HEK293 (cell line): ENCODE measurements at regions not wholly inside any gene's neighbourhood (a gene's known extent, or its start where the extent isn't known, plus 50 kb on each side); places are given as distances from the start of the nearest gene placed in this dataset.
A peak's percentile ranks its signal among the peaks of the same experiment; 100 is the strongest.
"Not testable (repeated sequence)": the region's sequence is repeated elsewhere in the genome, so short reads cannot be mapped to it uniquely, and the experiment has no call there.

Experiments used
- CTCF ChIA-PET: fragments of 350-600 bp; formaldehyde crosslinking; extraction: SDS; loops from one replicate; lab custom pipeline; 2021; ENCODE audit warnings: antibody characterized with exemption; lab: Yijun Ruan, JAX
- POLR2A ChIA-PET: fragments of 300-600 bp; formaldehyde crosslinking; extraction: SDS; loops from one replicate; lab custom pipeline; 2020; ENCODE audit warnings: antibody characterized with exemption, inconsistent platforms; lab: Yijun Ruan, JAX
- H3K27ac ChIP-seq: fragments of 200-500 bp; sonication (Bioruptor generic); 2 replicates; pipeline ENCODE4 v1.5.1; 2014; ENCODE audit warnings: low read depth, low read length, control low read depth, inconsistent platforms; ENCODE audit errors: extremely low read depth
- H3K36me3 ChIP-seq, 2 experiments: fragments of 200-500 bp in 1 of 2; sonication (Bioruptor generic) in 1 of 2; 1 replicate in 1 of 2; 2 replicates in 1 of 2; pipeline ENCODE4 v1.5.1; 2014 to 2017; ENCODE audit warnings: inconsistent platforms in 2 of 2, low read length in 2 of 2; ENCODE audit not compliant: control insufficient read depth in 2 of 2, insufficient read depth in 1 of 2
- H3K4me1 ChIP-seq: fragments of 200-500 bp; sonication (Bioruptor generic); 2 replicates; pipeline ENCODE4 v1.5.1; 2014; ENCODE audit warnings: mild to moderate bottlenecking, low read length, inconsistent platforms; ENCODE audit not compliant: control insufficient read depth, insufficient read depth
- H3K4me3 ChIP-seq: 2 replicates; pipeline ENCODE4 v1.5.1; 2011; ENCODE audit warnings: low read depth, mild to moderate bottlenecking, control low read depth, low read length, moderate library complexity
- H3K9me3 ChIP-seq: fragments of 200-500 bp; sonication (Bioruptor generic); 2 replicates; pipeline ENCODE4 v1.5.1; 2014; ENCODE audit warnings: low read depth, low read length, inconsistent platforms; ENCODE audit not compliant: control insufficient read depth, insufficient read depth
- EGR2 ChIP-seq: fragments of 450-650 bp; formaldehyde crosslinking; IDR thresholded peaks from 2 replicates; pipeline ENCODE4 v1.5.1; 2016; ENCODE audit warnings: low read depth, missing biosample characterization, missing genetic modification characterization
- GLIS2 ChIP-seq: fragments of 450-650 bp; formaldehyde crosslinking; IDR thresholded peaks from 2 replicates; pipeline ENCODE4 v1.5.1; 2016; ENCODE audit warnings: missing biosample characterization, missing genetic modification characterization
- MEIS1 ChIP-seq: sonication (generic); formaldehyde crosslinking; IDR thresholded peaks from 2 replicates; pipeline ENCODE4 v1.8.1; 2022; ENCODE audit warnings: missing genetic modification reagents, mild to moderate bottlenecking, borderline replicate concordance
- SCRT2 ChIP-seq: fragments of 450-650 bp; formaldehyde crosslinking; IDR thresholded peaks from 2 replicates; pipeline ENCODE4 v1.5.1; 2016; ENCODE audit warnings: missing biosample characterization, missing genetic modification characterization
- ZBTB21 ChIP-seq: fragments of 450-650 bp; formaldehyde crosslinking; IDR thresholded peaks from 2 replicates; pipeline ENCODE4 v1.5.1; 2017; ENCODE audit warnings: missing biosample characterization, missing genetic modification characterization
- ZBTB8A ChIP-seq: fragments of 450-650 bp; formaldehyde crosslinking; IDR thresholded peaks from 2 replicates; pipeline ENCODE4 v1.5.1; 2016; ENCODE audit warnings: missing biosample characterization, missing genetic modification characterization
- ZFHX2 ChIP-seq: fragments of 450-650 bp; formaldehyde crosslinking; conservative IDR thresholded peaks from 2 replicates; pipeline ENCODE4 v1.5.1; 2016; ENCODE audit warnings: missing biosample characterization, missing genetic modification characterization
- ZNF121 ChIP-seq: fragments of 450-650 bp; formaldehyde crosslinking; IDR thresholded peaks from 2 replicates; pipeline ENCODE4 v1.5.1; 2016; ENCODE audit warnings: missing biosample characterization, missing genetic modification characterization
- ZNF133 ChIP-seq: fragments of 450-650 bp; formaldehyde crosslinking; IDR thresholded peaks from 2 replicates; pipeline ENCODE4 v1.5.1; 2016; ENCODE audit warnings: missing biosample characterization, missing genetic modification characterization
- ZNF174 ChIP-seq: fragments of 450-650 bp; formaldehyde crosslinking; IDR thresholded peaks from 2 replicates; pipeline ENCODE4 v1.5.0; 2017; ENCODE audit warnings: missing biosample characterization, mild to moderate bottlenecking, missing genetic modification characterization
- ZNF175 ChIP-seq: fragments of 450-650 bp; formaldehyde crosslinking; IDR thresholded peaks from 2 replicates; pipeline ENCODE4 v1.5.1; 2016; ENCODE audit warnings: missing biosample characterization, missing genetic modification characterization
- ZNF223 ChIP-seq: fragments of 450-650 bp; formaldehyde crosslinking; IDR thresholded peaks from 2 replicates; pipeline ENCODE4 v1.5.1; 2016; ENCODE audit warnings: missing biosample characterization, missing genetic modification characterization
- ZNF473 ChIP-seq: fragments of 450-650 bp; formaldehyde crosslinking; IDR thresholded peaks from 2 replicates; pipeline ENCODE4 v1.5.1; 2017; ENCODE audit warnings: missing biosample characterization, missing genetic modification characterization
- ZNF544 ChIP-seq: fragments of 450-650 bp; formaldehyde crosslinking; IDR thresholded peaks from 2 replicates; pipeline ENCODE4 v1.5.0; 2017; ENCODE audit warnings: missing biosample characterization, missing genetic modification characterization
- ZNF549 ChIP-seq: fragments of 450-650 bp; IDR thresholded peaks from 2 replicates; pipeline ENCODE4 v1.5.1; 2018; ENCODE audit warnings: missing biosample characterization, missing genetic modification characterization, mild to moderate bottlenecking, inconsistent platforms, moderate library complexity
- ZNF626 ChIP-seq: fragments of 450-650 bp; sonication (Bioruptor Pico); formaldehyde crosslinking; IDR thresholded peaks from 2 replicates; pipeline ENCODE4 v1.5.1; 2018; ENCODE audit warnings: missing biosample characterization, missing genetic modification characterization, inconsistent platforms
- ZNF629 ChIP-seq: fragments of 450-650 bp; formaldehyde crosslinking; IDR thresholded peaks from 2 replicates; pipeline ENCODE4 v1.5.1; 2017; ENCODE audit warnings: missing biosample characterization, missing genetic modification characterization
- ZNF785 ChIP-seq: fragments of 450-650 bp; formaldehyde crosslinking; IDR thresholded peaks from 2 replicates; pipeline ENCODE4 v1.5.1; 2016; ENCODE audit warnings: missing biosample characterization, missing genetic modification characterization
- ZNF830 ChIP-seq: fragments of 450-650 bp; IDR thresholded peaks from 2 replicates; pipeline ENCODE4 v1.5.0; 2018; ENCODE audit warnings: missing biosample characterization, missing genetic modification characterization, low read depth, mild to moderate bottlenecking, moderate library complexity
- ZSCAN16 ChIP-seq: fragments of 450-650 bp; formaldehyde crosslinking; IDR thresholded peaks from 2 replicates; pipeline ENCODE4 v1.5.1; 2016; ENCODE audit warnings: missing biosample characterization, missing genetic modification characterization
- TF ChIP-seq, protein P1 (sequence below): fragments of 450-650 bp; formaldehyde crosslinking; IDR thresholded peaks from 2 replicates; pipeline ENCODE4 v1.5.1; 2016; ENCODE audit warnings: missing biosample characterization, missing genetic modification characterization
- TF ChIP-seq, protein P2 (sequence below): IDR thresholded peaks from 2 replicates; pipeline ENCODE4 v1.6.1; 2011; ENCODE audit warnings: mild to moderate bottlenecking, low read depth, low read length, borderline replicate concordance
- TF ChIP-seq, protein P3 (sequence below): sonication (generic); formaldehyde crosslinking; IDR thresholded peaks from 2 replicates; pipeline ENCODE4 v1.8.1; 2022; ENCODE audit warnings: mild to moderate bottlenecking, moderate library complexity, missing genetic modification reagents
- TF ChIP-seq, protein P4 (sequence below): fragments of 450-650 bp; formaldehyde crosslinking; IDR thresholded peaks from 2 replicates; pipeline ENCODE4 v1.5.1; 2016; ENCODE audit warnings: missing biosample characterization, missing genetic modification characterization

DNA sequence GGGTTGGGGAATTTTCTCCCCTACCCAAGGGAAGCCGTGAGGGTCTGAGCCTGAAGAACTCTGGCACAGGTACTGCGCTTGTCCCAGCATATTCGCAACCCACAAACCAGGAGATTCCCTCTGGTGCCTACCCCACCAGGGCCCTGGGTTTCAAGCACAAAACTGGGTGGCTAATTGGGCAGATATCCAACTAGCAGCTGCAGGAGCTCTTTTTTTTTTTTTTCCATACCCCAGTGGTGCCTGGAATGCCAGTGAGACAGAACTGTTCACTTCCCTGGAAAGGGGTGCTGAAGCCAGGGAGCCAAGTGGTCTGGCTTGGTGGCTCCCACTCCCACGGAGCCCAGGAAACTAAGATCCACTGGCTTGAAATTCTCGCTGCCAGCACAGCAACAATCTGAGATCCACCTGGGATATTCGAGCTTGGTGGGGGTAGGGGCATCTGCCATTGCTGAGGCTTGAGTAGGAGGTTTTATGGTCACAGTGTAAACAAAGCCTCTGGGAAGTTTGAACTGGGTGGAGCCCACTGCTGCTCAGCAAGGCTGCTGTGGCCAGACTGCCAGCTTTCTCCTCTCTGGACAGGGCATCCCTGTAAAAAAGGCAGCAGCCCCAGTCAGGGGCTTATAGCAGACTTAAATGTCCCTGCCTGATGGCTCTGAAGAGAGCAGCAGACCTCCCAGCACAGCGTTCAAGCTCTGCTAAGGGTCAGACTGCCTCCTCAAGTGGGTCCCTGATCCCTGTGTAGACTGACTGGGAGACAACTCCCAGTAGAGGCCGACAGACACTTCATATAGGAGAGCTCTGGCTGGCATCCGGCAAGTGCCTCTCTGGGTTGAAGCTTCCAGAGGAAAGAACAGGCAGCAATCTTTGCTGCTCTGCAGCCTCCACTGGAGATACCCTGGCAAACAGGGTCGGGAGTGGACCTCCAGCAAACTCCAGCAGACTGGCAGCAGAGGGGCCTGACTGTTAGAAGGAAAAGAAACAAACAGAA, 670.1 kb upstream of the IGFBP3 start:
- H3K4me3 ChIP-seq, H3K9me3 ChIP-seq, H3K27ac ChIP-seq, H3K4me1 ChIP-seq, POLR2A ChIA-PET: not testable (repeated sequence)
- CTCF ChIA-PET: interaction anchor here (0.6 kb wide), 1 partner anchor 222 kb away, joined by 5 read pairs; no protein-coding TSS in a partner anchor
- TF ChIP-seq ZSCAN16 (tag by site-specific recombination) (peak; percentile 52; the same call in 1 of the 2 replicates), ZFHX2 (peak; percentile 17; the same call in 1 of the 2 replicates), EGR2 (0 out of 2 replicates have a peak, but pooled peaks have one; percentile 36)
- TF ChIP-seq, protein P1, sequence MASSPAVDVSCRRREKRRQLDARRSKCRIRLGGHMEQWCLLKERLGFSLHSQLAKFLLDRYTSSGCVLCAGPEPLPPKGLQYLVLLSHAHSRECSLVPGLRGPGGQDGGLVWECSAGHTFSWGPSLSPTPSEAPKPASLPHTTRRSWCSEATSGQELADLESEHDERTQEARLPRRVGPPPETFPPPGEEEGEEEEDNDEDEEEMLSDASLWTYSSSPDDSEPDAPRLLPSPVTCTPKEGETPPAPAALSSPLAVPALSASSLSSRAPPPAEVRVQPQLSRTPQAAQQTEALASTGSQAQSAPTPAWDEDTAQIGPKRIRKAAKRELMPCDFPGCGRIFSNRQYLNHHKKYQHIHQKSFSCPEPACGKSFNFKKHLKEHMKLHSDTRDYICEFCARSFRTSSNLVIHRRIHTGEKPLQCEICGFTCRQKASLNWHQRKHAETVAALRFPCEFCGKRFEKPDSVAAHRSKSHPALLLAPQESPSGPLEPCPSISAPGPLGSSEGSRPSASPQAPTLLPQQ (tag by site-specific recombination): 0 out of 2 replicates have a peak, but pooled peaks have one; percentile 34
- TF ChIP-seq, all 188 proteins: peak for 4; not testable (repeated sequence) for 184
- not testable (repeated sequence) for H3K36me3 ChIP-seq

DNA sequence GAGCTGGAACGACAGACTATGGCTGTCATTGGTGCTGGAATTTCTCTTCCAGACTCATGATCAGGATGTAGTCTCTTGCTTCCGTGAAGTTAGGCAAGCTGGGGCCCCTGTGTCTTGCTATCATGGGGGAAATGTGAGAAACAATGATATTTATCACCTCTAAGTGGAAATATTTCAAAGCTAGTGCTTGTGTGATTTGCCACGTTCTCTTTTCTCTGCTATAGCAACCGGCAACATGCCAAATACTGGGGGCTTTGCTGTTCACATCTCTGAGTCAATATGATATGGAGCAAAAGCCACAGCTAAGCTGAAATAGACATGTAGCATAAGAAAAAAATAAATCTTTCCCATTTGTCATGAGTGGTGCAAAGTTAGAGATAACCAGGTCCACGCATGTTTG, 668.2 kb upstream of the IGFBP3 start:
- Histone ChIP-seq H3K4me3 (no peak overlapping the region), H3K4me1 (no peaks in the 10 kb centered on the region), H3K36me3 (no peaks in the 10 kb centered on the region), H3K27ac (no peak overlapping the region), H3K9me3 (no peaks in the 10 kb centered on the region)
- no peak for TF ChIP-seq GLIS2 (tag by site-specific recombination)
- no peak for TF ChIP-seq ZNF626
- TF ChIP-seq ZBTB21 (tag by site-specific recombination): no peak
- TF ChIP-seq ZNF133 (tag by site-specific recombination): no peak
- TF ChIP-seq ZNF121 (tag by site-specific recombination): no peak
- TF ChIP-seq, protein P2, sequence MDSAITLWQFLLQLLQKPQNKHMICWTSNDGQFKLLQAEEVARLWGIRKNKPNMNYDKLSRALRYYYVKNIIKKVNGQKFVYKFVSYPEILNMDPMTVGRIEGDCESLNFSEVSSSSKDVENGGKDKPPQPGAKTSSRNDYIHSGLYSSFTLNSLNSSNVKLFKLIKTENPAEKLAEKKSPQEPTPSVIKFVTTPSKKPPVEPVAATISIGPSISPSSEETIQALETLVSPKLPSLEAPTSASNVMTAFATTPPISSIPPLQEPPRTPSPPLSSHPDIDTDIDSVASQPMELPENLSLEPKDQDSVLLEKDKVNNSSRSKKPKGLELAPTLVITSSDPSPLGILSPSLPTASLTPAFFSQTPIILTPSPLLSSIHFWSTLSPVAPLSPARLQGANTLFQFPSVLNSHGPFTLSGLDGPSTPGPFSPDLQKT: no peak
- no peak for TF ChIP-seq ZNF549 (tag by site-specific recombination)
- no peak for TF ChIP-seq ZNF830 (tag by site-specific recombination)
- TF ChIP-seq SCRT2: no peak
- no peak for TF ChIP-seq ZNF473 (tag by site-specific recombination)
- TF ChIP-seq MEIS1 (CRISPR knock-in tag): no peak
- TF ChIP-seq, protein P3, sequence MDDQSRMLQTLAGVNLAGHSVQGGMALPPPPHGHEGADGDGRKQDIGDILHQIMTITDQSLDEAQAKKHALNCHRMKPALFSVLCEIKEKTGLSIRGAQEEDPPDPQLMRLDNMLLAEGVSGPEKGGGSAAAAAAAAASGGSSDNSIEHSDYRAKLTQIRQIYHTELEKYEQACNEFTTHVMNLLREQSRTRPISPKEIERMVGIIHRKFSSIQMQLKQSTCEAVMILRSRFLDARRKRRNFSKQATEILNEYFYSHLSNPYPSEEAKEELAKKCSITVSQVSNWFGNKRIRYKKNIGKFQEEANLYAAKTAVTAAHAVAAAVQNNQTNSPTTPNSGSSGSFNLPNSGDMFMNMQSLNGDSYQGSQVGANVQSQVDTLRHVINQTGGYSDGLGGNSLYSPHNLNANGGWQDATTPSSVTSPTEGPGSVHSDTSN: no peak
- TF ChIP-seq ZNF174 (tag by site-specific recombination): no peak
- TF ChIP-seq ZNF544 (tag by site-specific recombination): no peak
- TF ChIP-seq ZNF175 (tag by site-specific recombination): no peak
- TF ChIP-seq ZNF223 (tag by site-specific recombination): no peak
- TF ChIP-seq, protein P4, sequence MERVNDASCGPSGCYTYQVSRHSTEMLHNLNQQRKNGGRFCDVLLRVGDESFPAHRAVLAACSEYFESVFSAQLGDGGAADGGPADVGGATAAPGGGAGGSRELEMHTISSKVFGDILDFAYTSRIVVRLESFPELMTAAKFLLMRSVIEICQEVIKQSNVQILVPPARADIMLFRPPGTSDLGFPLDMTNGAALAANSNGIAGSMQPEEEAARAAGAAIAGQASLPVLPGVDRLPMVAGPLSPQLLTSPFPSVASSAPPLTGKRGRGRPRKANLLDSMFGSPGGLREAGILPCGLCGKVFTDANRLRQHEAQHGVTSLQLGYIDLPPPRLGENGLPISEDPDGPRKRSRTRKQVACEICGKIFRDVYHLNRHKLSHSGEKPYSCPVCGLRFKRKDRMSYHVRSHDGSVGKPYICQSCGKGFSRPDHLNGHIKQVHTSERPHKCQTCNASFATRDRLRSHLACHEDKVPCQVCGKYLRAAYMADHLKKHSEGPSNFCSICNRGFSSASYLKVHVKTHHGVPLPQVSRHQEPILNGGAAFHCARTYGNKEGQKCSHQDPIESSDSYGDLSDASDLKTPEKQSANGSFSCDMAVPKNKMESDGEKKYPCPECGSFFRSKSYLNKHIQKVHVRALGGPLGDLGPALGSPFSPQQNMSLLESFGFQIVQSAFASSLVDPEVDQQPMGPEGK: no peak
- TF ChIP-seq ZBTB8A (tag by site-specific recombination): no peak
- no peak for TF ChIP-seq ZNF785 (tag by site-specific recombination)
- no peak for TF ChIP-seq ZNF629 (tag by site-specific recombination)
- ChIA-PET CTCF (interaction anchor here (0.5 to 0.6 kb wide), 2 partner anchors 82 to 103 kb away, joined by 3 to 4 read pairs; no protein-coding TSS in a partner anchor), POLR2A (interaction anchor here (0.7 kb wide), 1 partner anchor 8 kb away, joined by 3 read pairs; no protein-coding TSS in a partner anchor)
